GM21515 (cell line): ENCODE measurements at regions not wholly inside any gene's neighbourhood (a gene's known extent, or its start where the extent isn't known, plus 50 kb on each side); places are given as distances from the start of the nearest gene placed in this dataset.

ENCODE experiments used
- ATAC-seq: cut with Tn5 transposase; IDR thresholded peaks from one replicate; pipeline ENCODE4 v1.9.1; 2021; ENCODE audit not compliant: unreplicated experiment

DNA sequence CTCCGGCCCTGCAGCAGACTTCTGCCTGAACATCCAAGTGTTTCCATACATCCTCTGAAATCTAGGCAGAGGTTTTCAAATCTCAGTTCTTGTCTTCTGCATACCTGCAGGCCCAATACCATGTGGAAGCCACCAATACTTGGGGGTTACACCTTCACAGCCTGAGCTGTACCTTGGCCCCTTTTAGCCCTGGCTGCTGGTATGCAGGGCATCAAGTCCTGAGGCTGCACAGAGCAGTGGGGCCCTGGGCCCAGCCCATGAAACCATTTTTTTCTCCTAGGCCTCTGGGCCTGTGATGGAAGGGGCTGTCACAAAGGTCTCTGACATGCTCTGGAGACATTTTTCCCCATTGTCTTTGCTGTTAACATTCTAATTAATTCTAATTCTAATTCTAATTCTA is 680.6 kb downstream of the ELAVL2 start:
- ATAC-seq = no peak

DNA sequence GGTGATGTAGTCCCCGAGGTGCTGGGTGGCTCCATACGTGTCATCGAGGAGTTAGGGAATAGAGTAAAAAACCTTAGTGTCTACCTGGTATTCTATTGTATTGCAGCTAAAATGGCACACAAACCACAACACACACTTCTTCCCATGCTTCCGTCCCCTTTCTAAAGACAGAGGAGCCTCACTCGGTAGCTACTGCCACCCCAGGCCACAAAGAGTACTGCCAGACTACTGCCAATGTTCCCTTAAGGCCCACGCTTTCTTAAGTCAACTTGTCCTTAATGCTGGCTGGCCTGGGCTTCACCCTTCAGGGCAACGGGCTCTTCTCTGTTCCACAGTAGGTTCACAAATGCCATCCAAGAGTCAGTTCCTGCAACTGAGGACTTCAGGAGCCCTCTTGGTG is 673.0 kb downstream of the ELAVL2 start:
- no peak for ATAC-seq

DNA sequence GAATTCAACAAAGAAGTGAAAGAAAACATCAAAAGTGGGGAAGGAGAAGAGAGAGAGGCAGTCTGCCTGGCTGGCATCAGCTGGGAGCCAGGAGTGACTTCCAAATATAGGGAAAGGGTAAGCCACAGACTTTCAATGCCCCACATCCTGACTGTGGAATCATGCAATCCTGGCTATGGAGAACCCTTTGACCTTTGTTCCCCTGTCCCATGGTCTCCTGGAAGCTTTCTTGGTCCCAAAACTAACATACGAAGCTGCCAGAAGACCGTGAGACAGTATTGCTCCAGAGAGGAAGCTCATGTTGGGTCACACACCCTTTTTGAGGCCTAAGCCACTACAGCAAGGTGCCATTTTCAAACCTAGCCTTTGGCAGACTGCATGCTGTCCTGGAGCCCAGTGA is 665.5 kb downstream of the ELAVL2 start:
- ATAC-seq = no peak

GRCh38 chr9:23160952-23161469 is 665.0 kb downstream of the ELAVL2 start:
- no peak for ATAC-seq

DNA sequence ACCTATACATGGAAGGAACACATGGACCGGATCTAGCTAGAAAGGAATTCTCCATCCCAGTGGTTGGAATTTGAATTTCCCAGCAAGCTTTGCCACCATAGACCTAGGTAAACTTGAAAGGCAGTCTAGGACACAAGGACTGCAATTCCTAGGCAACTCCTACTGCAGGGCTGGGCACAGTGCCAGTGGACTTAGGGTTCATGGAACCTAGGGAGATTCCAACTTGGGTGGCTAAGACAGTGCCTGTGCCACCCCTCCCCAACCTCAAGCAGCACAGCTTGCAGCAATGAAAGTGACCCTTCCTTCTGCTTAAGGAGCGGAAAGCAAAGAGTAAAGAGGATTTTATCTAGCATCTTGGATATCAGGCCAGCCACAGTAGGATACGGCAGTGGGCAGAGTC is 663.3 kb downstream of the ELAVL2 start:
- ATAC-seq = no peak

DNA sequence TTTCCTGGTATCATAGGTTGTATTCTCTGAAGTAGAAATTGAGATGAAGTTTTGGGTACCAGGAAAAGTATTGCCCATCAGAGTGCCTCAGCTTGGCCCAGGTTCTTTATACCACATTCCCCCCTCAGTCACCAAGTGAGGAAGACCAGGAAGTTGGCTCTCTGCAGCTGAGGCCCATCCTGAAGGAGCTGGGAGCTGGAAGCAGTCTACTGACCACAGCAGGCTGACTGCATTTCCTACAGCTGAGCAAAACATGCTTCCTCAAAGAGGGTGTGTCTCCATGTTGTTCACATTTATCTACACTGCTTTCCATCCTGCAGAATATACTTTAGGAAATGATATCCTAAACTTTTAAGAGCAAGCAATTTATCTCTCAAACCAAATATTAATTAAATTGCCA is 654.6 kb downstream of the ELAVL2 start:
- ATAC-seq = no peak

DNA sequence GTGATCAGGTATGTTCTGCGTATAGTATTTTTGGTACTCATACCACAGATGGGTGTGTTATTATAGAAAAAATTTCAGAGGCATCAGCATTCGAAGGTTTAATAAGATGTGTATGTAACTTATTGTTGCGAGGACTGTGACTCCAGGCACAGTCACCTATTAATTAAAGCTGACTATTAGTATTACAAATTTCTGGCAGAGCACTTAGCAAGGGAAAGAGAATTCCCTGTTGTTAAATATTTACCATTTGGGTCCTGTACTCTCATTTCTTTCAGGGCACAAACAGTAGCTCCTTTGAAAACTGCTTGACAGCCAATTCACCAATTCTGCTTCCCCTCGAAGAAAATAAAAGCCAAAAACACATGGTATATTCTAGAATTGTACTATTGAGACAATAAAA is 653.8 kb downstream of the ELAVL2 start:
- no peak for ATAC-seq

DNA sequence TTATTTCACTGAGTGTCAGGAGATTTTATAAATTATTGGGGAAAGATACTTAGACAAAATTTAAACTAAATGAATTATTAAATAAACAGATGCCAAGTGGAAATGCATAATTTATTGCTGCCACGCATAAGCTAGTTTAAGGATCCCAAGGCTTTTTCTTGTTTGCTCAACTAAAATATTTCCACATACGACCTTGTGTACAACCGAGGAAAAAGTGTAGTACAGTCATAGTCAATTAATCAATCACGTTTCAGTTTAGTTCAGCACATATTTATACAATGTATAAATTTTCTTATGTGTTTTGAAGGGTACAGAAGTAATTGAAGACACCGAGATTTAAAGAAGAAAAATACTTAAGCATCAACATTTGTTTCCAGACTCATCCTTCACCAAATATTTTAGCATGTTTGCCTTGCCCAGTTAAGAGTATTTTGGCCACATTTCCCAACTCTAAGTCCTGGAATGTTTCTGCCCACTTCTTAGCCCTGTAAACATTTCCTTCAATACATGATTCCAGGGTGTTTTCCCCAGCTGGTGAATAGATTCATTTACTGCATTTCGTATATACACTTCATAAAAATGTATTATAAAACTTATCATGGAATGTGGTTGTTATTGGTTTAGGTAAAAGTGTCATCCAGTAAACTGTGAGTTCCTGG is 652.9 kb downstream of the ELAVL2 start:
- no peak for ATAC-seq

GRCh38 chr9:23194281-23194680 is 631.8 kb downstream of the ELAVL2 start:
- ATAC-seq = no peak

- no peak for ATAC-seq
Measured at GRCh38 chr9:23215688-23216087, 610.4 kb downstream of the ELAVL2 start.

GRCh38 chr9:23219471-23219870 is 606.6 kb downstream of the ELAVL2 start:
- ATAC-seq = no peak

- no peak for ATAC-seq
Measured at GRCh38 chr9:23220171-23220570, 605.9 kb downstream of the ELAVL2 start.

DNA sequence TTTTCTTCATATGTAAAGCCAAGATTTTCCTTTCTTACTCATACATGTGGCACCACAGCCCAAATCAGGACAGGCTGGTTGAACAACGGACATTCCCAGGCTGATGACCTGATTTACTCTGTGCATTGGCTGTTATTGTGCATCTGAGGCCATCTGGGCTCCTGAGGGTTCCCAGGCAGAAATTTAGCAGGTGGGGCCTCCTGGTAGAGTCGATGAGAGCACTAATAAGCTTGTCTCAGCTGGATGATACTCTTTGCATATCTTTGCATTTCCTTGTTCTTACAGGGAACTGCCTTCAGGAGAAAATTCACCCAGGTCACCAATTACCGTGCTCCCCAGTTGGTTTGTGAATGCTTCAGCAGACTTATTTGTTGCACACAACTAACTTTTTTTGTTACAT is 605.1 kb downstream of the ELAVL2 start:
- no peak for ATAC-seq

DNA sequence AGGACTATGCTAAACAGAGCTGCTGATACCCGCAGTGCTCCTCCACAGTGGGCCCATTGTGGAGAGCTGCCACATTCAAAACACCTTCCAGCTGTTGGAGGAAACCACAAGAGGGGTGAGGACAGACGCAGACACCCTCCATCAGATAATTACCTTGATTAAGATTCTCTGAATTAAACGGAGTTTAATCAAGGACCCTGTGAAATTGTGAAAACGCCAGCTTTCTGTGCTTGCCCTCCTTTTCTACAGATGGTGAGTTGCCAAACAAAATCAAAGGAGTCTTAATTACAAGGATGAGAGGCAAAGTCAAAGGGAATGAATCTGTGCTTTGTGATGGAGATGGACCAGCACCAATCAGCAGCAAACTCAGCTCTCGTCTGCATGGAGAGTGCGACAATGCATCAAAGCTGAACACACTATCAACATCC is 596.1 kb downstream of the ELAVL2 start:
- ATAC-seq = no peak

- no peak for ATAC-seq
Measured at GRCh38 chr9:23232831-23233230, 593.2 kb downstream of the ELAVL2 start.

DNA sequence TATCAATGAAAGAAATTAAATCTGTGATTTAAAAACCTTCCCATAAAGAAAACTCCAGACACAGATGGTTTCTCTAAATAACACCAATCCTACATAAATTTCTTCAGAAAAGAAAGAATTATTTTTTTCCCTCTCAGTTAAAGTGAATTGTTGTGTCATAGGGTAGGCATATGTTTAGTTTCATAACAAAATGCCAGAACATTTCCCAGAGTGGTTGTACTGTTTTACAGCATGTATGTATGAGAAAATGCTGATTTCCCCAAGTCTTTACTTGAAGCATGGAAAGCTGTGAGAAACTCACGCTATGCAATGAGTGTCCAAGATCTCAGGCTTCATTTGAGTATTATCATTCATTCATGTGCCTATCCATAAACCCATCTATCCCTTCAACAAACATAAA is 582.5 kb downstream of the ELAVL2 start:
- ATAC-seq = no peak

DNA sequence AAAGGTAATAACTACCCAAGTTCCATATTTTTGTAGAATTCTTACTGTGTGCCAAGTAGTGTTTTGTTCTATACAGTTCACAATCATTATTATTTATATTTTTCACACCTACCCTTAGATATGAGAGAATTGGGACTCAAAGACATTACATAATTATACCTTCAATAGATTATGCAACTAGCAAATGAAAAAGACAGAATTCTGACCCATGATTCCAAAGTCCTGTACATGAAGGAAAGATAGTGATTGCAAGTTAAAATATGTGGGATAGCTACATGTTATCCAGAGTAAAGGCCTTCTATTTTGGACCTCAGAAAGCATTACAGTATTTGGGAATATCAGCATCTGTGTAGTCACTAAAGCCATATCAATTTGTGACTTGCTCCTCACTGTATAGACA is 581.0 kb downstream of the ELAVL2 start:
- ATAC-seq = no peak

DNA sequence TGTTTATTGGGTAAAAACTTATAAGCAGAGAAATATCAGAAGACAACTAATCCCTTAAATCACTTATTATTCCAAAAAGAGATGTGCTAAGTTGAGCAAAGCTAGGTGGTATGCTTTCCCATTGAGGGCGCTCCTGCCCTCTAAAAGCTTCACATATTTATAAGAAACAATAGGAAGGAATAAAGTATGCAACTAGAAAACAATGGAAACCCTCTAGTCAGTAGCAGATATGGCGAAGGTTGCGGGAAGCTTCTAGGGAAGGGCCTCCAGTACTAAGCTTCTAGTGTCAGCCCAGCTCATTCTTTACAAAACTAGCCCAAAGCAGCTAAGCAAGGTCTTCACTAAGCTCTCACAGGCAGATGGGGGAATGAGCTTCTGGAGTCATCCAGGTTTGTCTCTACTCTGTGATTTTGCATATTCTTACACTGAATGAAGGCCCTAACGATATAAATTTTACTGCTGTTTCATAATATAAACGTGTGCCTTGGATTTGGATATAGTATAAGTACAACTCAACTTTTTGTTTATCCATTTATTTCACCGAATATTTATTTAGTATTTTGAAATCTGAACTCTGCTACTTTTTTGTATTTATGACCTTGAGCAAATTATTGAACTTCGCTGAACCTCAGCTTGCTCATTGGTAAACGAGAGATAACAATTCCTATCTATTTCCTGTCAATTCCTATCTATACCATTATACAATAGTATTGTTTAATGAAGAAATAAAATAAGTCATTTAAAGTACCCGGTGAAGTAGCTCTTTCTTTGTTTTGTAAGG is 571.4 kb downstream of the ELAVL2 start:
- ATAC-seq = no peak

DNA sequence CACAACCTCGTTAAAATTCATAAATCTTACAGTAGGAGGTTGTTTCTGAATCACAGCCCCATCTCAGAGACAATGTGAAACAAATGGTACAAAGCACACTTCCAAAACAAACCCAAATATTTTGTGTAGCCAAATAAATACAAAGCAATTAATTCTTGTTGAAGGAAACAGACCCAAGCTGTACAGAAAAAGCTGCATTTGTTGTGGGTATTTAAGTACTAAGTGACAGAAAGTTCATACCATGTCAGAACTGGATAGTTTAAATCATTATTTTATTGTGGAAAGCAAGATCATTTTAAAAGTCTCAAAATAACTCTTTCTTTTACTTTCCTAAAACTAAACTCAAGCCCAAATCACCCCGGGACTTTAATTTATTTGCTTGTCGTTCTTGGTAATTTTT is 570.7 kb downstream of the ELAVL2 start:
- ATAC-seq = no peak

DNA sequence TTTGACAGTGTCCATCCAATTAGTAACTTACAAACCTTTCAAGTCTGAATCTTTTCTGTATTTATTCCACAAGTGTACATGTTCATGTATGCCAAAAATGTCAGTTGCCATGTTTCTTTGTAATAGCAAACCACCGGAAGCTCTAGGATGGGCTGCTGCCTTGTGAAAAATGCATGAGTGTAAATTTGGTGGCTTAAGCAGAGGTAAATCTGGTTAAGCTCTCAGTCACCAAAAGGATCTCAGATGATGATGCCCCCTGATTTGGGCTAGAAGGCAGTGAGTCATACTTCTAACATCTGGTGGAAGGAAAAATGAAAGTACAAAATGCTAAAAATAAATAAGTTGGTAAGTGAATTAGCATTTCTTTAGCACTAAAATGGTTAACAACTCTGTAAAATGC is 567.5 kb downstream of the ELAVL2 start:
- no peak for ATAC-seq

- no peak for ATAC-seq
Measured at GRCh38 chr9:23278561-23278960, 547.5 kb downstream of the ELAVL2 start.

DNA sequence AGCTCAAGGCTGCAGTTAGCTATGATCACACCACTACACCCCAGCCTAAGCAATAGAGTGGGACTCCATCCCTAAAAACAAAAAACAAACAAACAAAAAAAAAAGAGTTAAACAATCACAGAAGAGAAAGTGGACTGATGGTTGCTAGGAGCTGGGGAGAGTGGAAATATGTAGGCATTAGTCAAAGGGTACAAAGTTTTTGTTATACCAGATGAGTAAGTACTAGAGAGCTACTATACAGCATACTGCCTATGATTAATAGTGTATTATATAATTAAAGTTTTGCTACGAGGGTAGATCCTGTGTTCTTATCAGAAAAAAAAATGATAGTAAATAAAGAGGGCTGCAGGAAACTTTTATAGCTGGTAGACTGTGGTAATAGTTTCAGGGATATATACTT is 538.6 kb downstream of the ELAVL2 start:
- no peak for ATAC-seq

DNA sequence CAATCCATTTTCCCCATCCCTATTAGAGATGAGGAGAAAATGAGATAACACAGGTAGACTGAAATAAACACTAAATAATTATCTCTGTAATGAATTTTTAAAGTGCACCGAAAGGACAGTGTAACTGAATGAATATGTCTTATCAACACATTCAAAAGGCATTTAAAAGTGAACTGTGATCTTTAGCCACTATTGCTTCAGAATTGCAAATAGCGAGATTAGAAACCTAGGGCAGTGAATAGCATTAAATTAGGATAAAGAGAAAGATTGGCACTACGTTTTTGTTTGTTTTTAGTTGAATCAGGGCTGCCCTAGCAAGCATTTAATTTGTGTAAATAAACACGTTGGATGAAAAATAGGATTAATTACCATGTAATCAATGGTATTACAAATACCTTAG is 537.5 kb downstream of the ELAVL2 start:
- ATAC-seq = no peak
